Endodermal cell (in vitro differentiated cells): ENCODE measurements at regions not wholly inside any gene's neighbourhood (a gene's known extent, or its start where the extent isn't known, plus 50 kb on each side); places are given as distances from the start of the nearest gene placed in this dataset.
A peak's percentile ranks its signal among the peaks of the same experiment; 100 is the strongest.

Source experiments
- DNase-seq: peaks from one replicate; pipeline ENCODE4 v3.0.0-alpha.2; 2017
- H3K27ac ChIP-seq: 2 replicates; pipeline ENCODE4 v1.5.1; 2013; ENCODE audit warnings: mild to moderate bottlenecking, low read depth, low read length, moderate library complexity
- H3K27me3 ChIP-seq: 2 replicates; pipeline ENCODE4 v1.6.1; 2013; ENCODE audit warnings: mild to moderate bottlenecking, low read length, moderate library complexity; ENCODE audit not compliant: insufficient read depth, control insufficient read depth, poor library complexity, severe bottlenecking
- H3K36me3 ChIP-seq: 2 replicates; pipeline ENCODE4 v1.7.0; 2013; ENCODE audit warnings: mild to moderate bottlenecking, low read length, moderate library complexity; ENCODE audit not compliant: control insufficient read depth, insufficient read depth
- H3K4me1 ChIP-seq: one replicate; pipeline ENCODE4 v1.7.0; 2013; ENCODE audit warnings: low read length; ENCODE audit not compliant: control insufficient read depth, insufficient read depth
- H3K4me3 ChIP-seq: 2 replicates; pipeline ENCODE4 v1.5.1; 2013; ENCODE audit warnings: mild to moderate bottlenecking, low read length, moderate library complexity
- H3K9ac ChIP-seq: 2 replicates; pipeline ENCODE4 v1.6.1; 2013; ENCODE audit warnings: mild to moderate bottlenecking, low read length, moderate library complexity; ENCODE audit not compliant: poor library complexity, severe bottlenecking; ENCODE audit errors: extremely low read depth
- H3K9me3 ChIP-seq: 2 replicates; pipeline ENCODE4 v1.6.1; 2013; ENCODE audit warnings: mild to moderate bottlenecking, low read length, moderate library complexity; ENCODE audit not compliant: control insufficient read depth
- H3K27ac Mint-ChIP-seq: 2 replicates; pipeline ENCODE4 v1.8.0; 2020; ENCODE audit warnings: mixed read lengths
- H3K27me3 Mint-ChIP-seq: 2 replicates; pipeline ENCODE4 v1.8.0; 2021; ENCODE audit warnings: mild to moderate bottlenecking, mixed read lengths; ENCODE audit not compliant: insufficient read depth
- H3K36me3 Mint-ChIP-seq: 2 replicates; pipeline ENCODE4 v1.8.0; 2020; ENCODE audit warnings: low read depth, mixed read lengths
- H3K4me1 Mint-ChIP-seq: 2 replicates; pipeline ENCODE4 v1.8.0; 2020; ENCODE audit warnings: mixed read lengths
- H3K4me3 Mint-ChIP-seq: 2 replicates; pipeline ENCODE4 v1.8.0; 2020; ENCODE audit warnings: mild to moderate bottlenecking, moderate library complexity, mixed read lengths
- H3K9me3 Mint-ChIP-seq: 2 replicates; pipeline ENCODE4 v1.8.0; 2020; ENCODE audit warnings: mild to moderate bottlenecking, mixed read lengths
- WGBS, 2 experiments: methylation state at CpG; one replicate each; pipeline versions ENCODE4 v1.1.5 to v1.1.7; 2013; ENCODE audit warnings: missing lambda C conversion rate in 2 of 2, mixed read lengths in 1 of 2; ENCODE audit not compliant: insufficient coverage in 1 of 2, insufficient read length in 1 of 2; 5-methylcytosine and 5-hydroxymethylcytosine counted together
- TF ChIP-seq, protein P1 (sequence below): fragments of 200-600 bp; sonication (generic); conservative IDR thresholded peaks from 2 replicates; pipeline ENCODE4 v1.5.0; 2021; ENCODE audit warnings: antibody characterized with exemption, mild to moderate bottlenecking

DNA sequence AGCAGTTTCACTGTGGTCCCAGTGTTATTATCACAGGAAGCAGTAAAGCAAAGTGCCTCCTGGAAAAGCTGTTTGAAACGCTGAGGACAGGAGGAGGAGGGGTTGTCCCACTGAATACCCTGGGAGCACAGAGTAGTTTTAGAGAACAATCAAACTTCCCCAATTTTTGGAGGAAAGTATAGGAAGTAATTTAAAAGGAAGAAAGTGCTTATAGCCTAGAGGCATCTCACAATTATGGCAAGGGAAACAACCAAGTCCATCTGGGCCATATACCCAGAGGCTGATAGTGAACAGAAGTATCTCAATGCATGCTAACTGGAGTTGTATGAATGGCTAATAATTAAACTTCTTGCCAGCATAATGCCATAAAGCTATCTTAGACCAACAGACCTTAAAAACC, 137.2 kb upstream of the EPHA6 start:
- no peak overlapping the region for H3K4me3 Mint-ChIP-seq
- H3K9me3 ChIP-seq: no peaks in the 10 kb centered on the region
- no peaks in the 10 kb centered on the region for H3K36me3 Mint-ChIP-seq
- H3K9ac ChIP-seq: no peak overlapping the region
- no peak overlapping the region for H3K4me3 ChIP-seq
- peaks cover 18% of the 10 kb centered on the region for H3K4me1 Mint-ChIP-seq
- H3K27me3 ChIP-seq: no peaks in the 10 kb centered on the region
- no peak overlapping the region for H3K27ac ChIP-seq
- H3K4me1 ChIP-seq: no peaks in the 10 kb centered on the region
- H3K9me3 Mint-ChIP-seq: no peaks in the 10 kb centered on the region
- no peak overlapping the region for H3K27ac Mint-ChIP-seq
- TF ChIP-seq, protein P1, sequence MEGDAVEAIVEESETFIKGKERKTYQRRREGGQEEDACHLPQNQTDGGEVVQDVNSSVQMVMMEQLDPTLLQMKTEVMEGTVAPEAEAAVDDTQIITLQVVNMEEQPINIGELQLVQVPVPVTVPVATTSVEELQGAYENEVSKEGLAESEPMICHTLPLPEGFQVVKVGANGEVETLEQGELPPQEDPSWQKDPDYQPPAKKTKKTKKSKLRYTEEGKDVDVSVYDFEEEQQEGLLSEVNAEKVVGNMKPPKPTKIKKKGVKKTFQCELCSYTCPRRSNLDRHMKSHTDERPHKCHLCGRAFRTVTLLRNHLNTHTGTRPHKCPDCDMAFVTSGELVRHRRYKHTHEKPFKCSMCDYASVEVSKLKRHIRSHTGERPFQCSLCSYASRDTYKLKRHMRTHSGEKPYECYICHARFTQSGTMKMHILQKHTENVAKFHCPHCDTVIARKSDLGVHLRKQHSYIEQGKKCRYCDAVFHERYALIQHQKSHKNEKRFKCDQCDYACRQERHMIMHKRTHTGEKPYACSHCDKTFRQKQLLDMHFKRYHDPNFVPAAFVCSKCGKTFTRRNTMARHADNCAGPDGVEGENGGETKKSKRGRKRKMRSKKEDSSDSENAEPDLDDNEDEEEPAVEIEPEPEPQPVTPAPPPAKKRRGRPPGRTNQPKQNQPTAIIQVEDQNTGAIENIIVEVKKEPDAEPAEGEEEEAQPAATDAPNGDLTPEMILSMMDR: no peak
- DNase-seq: no peak
- 0 to 33% methylated on average over 1 of the region's 1 CpG for whole genome bisulfite sequencing, 2 experiments
- H3K36me3 ChIP-seq: no peaks in the 10 kb centered on the region
- no peaks in the 10 kb centered on the region for H3K27me3 Mint-ChIP-seq

DNA sequence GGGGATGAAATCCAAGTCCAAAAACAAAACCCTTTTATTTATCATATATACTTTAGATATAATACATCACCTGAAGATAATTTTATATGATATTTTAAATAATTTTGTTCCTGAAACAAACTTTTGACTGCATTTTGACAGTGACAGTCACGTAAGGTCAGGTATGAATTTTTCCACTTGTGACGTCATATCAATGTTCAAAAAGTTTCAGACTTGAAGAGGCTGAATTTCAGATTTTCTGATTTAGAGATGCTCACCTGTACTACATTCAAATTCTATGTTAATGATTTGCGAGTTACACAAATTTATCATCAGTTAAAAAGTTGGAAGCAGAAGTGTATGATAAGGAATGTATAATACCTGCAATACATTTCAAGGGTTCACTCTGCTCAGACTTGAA, 136.1 kb upstream of the EPHA6 start:
- H3K9me3 ChIP-seq: no peaks in the 10 kb centered on the region
- no peaks in the 10 kb centered on the region for H3K36me3 ChIP-seq
- H3K27ac ChIP-seq: no peak overlapping the region
- no peaks in the 10 kb centered on the region for H3K4me1 ChIP-seq
- H3K27me3 ChIP-seq: no peaks in the 10 kb centered on the region
- DNase-seq: no peak
- no peaks in the 10 kb centered on the region for H3K9me3 Mint-ChIP-seq
- H3K4me3 Mint-ChIP-seq: no peak overlapping the region
- H3K27ac Mint-ChIP-seq: no peak overlapping the region
- H3K27me3 Mint-ChIP-seq: no peaks in the 10 kb centered on the region
- no peak overlapping the region for H3K9ac ChIP-seq
- H3K36me3 Mint-ChIP-seq: no peaks in the 10 kb centered on the region
- 83 to 100% methylated on average over 1 to 2 of the region's 3 CpGs for WGBS, 2 experiments
- TF ChIP-seq, protein P1: no peak
- H3K4me1 Mint-ChIP-seq: peaks cover 13% of the 10 kb centered on the region
- no peak overlapping the region for H3K4me3 ChIP-seq

DNA sequence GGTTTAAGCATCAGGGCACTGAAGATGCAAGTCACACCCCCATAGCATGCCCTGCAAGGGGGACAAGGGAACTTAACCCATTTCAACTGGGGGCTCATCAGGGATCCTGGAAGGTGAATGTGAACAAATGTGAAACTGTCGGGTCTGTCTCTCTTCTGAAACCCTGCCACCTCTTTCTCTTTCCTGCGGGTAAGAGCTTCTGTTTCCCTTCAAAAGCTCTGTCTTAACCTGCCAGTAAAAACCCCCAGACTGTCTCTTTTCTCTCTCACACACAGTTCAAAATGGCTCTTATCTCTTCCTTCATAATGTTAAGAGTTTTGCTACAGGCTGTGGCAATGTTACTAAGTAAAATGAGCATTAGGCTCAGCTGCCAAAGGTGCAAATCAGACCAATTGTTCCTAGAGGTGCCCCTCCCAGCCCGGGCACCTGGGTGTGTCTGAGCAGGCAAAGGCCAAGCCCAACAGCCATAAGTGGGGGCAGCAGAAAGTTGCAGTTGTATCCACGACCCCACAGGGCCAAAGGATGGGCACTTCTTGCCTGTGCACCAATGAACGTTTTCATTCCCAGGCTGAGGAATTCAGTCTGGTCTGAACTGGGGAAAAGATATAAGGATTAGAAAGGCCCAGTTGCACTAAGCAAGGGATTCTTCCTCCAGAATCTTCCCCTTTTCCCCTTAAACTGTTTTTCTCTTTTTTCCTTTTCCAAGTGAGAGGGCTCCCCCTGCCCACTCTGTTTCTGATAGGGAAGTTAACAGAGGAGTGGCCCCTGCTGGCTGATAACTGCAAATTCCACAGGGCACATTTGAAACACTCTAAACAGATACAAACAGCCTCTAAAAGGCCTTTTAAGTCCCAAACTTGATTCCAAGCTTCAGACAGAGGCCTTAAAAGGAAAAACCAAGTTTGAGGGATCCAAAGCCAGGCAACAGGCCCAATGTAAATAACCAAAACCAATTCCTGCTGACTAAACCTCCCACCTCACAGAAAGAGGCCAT, 113.8 kb upstream of the EPHA6 start:
- no peaks in the 10 kb centered on the region for H3K9me3 ChIP-seq
- TF ChIP-seq, protein P1: peak; percentile 80
- no peaks in the 10 kb centered on the region for H3K36me3 ChIP-seq
- Mint-ChIP-seq H3K36me3 (no peaks in the 10 kb centered on the region), H3K27me3 (no peaks in the 10 kb centered on the region), H3K27ac (peak overlapping the region; percentile 73), H3K9me3 (peaks cover 3% of the 10 kb centered on the region), H3K4me3 (no peak overlapping the region), H3K4me1 (peaks cover 9% of the 10 kb centered on the region)
- no peak overlapping the region for H3K9ac ChIP-seq
- H3K27ac ChIP-seq: no peak overlapping the region
- H3K27me3 ChIP-seq: no peaks in the 10 kb centered on the region
- DNase-seq: peak; percentile 73
- no peak overlapping the region for H3K4me3 ChIP-seq
- H3K4me1 ChIP-seq: no peaks in the 10 kb centered on the region
- 82 to 91% methylated on average over 5 of the region's 5 CpGs for WGBS, 2 experiments
